ENCODE measurements at regions not wholly inside any gene's neighbourhood (a gene's known extent, or its start where the extent isn't known, plus 50 kb on each side); places are given as distances from the start of the nearest gene placed in this dataset.

DNA sequence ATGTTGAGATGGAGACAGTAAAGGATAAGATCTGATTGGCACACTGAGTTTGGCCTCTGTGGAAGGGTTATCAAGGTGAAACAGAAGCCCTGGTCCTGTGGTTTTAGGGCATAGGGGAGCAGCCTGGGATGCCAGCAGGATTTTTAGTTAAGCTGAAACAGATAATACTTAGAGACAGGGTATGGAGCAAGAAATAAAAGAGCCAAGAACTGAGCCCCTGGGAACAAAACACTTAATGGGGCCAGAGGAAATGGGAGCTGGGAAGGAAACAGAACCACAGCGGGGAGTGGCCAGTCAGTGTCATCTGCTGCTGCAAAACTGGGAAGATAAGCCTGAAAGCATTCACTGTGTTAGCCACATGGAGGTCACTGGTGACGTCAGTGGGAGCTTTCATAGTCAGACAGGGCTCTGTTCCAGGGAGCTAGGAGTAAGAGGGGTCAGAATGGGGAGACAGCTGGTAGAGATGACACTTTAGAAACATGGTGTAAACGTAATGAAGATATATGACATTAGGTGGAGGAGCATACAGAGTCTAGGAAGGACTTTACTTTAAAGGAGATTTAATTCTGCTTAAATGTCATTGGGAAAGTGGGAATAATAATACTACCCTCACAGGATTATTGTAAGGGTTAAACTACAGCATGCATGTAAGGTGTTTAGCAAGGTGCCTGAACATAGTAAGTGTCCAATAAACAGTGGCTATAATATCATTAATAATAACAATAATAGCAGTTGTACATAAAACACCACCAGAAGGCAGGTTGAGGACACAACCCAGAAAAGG is 172.7 kb upstream of the CTNNB1 start (continued):
- TF ChIP-seq, protein P1, sequence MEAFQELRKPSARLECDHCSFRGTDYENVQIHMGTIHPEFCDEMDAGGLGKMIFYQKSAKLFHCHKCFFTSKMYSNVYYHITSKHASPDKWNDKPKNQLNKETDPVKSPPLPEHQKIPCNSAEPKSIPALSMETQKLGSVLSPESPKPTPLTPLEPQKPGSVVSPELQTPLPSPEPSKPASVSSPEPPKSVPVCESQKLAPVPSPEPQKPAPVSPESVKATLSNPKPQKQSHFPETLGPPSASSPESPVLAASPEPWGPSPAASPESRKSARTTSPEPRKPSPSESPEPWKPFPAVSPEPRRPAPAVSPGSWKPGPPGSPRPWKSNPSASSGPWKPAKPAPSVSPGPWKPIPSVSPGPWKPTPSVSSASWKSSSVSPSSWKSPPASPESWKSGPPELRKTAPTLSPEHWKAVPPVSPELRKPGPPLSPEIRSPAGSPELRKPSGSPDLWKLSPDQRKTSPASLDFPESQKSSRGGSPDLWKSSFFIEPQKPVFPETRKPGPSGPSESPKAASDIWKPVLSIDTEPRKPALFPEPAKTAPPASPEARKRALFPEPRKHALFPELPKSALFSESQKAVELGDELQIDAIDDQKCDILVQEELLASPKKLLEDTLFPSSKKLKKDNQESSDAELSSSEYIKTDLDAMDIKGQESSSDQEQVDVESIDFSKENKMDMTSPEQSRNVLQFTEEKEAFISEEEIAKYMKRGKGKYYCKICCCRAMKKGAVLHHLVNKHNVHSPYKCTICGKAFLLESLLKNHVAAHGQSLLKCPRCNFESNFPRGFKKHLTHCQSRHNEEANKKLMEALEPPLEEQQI (IDR thresholded peaks at IDR 0.05) = no peak
- TF ChIP-seq ATF7 (IDR thresholded peaks at IDR 0.05) = peak; percentile 97
- TF ChIP-seq ZKSCAN3 (CRISPR knock-in tag; IDR thresholded peaks at IDR 0.05) = no peak
- TF ChIP-seq ETS2 (tag; IDR thresholded peaks at IDR 0.05; ENCODE audit: borderline replicate concordance, poor library complexity, severe bottlenecking) = no peak
- no peak for TF ChIP-seq IRF2 (CRISPR knock-in tag; IDR thresholded peaks at IDR 0.05)
- TF ChIP-seq, protein P2, sequence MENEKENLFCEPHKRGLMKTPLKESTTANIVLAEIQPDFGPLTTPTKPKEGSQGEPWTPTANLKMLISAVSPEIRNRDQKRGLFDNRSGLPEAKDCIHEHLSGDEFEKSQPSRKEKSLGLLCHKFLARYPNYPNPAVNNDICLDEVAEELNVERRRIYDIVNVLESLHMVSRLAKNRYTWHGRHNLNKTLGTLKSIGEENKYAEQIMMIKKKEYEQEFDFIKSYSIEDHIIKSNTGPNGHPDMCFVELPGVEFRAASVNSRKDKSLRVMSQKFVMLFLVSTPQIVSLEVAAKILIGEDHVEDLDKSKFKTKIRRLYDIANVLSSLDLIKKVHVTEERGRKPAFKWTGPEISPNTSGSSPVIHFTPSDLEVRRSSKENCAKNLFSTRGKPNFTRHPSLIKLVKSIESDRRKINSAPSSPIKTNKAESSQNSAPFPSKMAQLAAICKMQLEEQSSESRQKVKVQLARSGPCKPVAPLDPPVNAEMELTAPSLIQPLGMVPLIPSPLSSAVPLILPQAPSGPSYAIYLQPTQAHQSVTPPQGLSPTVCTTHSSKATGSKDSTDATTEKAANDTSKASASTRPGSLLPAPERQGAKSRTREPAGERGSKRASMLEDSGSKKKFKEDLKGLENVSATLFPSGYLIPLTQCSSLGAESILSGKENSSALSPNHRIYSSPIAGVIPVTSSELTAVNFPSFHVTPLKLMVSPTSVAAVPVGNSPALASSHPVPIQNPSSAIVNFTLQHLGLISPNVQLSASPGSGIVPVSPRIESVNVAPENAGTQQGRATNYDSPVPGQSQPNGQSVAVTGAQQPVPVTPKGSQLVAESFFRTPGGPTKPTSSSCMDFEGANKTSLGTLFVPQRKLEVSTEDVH (IDR thresholded peaks at IDR 0.05; ENCODE audit: low read depth, partially characterized antibody) = no peak
- TF ChIP-seq, protein P3, sequence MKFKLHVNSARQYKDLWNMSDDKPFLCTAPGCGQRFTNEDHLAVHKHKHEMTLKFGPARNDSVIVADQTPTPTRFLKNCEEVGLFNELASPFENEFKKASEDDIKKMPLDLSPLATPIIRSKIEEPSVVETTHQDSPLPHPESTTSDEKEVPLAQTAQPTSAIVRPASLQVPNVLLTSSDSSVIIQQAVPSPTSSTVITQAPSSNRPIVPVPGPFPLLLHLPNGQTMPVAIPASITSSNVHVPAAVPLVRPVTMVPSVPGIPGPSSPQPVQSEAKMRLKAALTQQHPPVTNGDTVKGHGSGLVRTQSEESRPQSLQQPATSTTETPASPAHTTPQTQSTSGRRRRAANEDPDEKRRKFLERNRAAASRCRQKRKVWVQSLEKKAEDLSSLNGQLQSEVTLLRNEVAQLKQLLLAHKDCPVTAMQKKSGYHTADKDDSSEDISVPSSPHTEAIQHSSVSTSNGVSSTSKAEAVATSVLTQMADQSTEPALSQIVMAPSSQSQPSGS (CRISPR knock-in tag; IDR thresholded peaks at IDR 0.05) = no peak
- TF ChIP-seq, protein P4, sequence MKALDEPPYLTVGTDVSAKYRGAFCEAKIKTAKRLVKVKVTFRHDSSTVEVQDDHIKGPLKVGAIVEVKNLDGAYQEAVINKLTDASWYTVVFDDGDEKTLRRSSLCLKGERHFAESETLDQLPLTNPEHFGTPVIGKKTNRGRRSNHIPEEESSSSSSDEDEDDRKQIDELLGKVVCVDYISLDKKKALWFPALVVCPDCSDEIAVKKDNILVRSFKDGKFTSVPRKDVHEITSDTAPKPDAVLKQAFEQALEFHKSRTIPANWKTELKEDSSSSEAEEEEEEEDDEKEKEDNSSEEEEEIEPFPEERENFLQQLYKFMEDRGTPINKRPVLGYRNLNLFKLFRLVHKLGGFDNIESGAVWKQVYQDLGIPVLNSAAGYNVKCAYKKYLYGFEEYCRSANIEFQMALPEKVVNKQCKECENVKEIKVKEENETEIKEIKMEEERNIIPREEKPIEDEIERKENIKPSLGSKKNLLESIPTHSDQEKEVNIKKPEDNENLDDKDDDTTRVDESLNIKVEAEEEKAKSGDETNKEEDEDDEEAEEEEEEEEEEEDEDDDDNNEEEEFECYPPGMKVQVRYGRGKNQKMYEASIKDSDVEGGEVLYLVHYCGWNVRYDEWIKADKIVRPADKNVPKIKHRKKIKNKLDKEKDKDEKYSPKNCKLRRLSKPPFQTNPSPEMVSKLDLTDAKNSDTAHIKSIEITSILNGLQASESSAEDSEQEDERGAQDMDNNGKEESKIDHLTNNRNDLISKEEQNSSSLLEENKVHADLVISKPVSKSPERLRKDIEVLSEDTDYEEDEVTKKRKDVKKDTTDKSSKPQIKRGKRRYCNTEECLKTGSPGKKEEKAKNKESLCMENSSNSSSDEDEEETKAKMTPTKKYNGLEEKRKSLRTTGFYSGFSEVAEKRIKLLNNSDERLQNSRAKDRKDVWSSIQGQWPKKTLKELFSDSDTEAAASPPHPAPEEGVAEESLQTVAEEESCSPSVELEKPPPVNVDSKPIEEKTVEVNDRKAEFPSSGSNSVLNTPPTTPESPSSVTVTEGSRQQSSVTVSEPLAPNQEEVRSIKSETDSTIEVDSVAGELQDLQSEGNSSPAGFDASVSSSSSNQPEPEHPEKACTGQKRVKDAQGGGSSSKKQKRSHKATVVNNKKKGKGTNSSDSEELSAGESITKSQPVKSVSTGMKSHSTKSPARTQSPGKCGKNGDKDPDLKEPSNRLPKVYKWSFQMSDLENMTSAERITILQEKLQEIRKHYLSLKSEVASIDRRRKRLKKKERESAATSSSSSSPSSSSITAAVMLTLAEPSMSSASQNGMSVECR (CRISPR knock-in tag; IDR thresholded peaks at IDR 0.05) = no peak
- TF ChIP-seq, protein P5, sequence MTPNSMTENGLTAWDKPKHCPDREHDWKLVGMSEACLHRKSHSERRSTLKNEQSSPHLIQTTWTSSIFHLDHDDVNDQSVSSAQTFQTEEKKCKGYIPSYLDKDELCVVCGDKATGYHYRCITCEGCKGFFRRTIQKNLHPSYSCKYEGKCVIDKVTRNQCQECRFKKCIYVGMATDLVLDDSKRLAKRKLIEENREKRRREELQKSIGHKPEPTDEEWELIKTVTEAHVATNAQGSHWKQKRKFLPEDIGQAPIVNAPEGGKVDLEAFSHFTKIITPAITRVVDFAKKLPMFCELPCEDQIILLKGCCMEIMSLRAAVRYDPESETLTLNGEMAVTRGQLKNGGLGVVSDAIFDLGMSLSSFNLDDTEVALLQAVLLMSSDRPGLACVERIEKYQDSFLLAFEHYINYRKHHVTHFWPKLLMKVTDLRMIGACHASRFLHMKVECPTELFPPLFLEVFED (CRISPR knock-in tag; conservative IDR thresholded peaks at IDR 0.05) = no peak
- no peak for TF ChIP-seq RUNX1 (IDR thresholded peaks at IDR 0.05; ENCODE audit: low read depth)
- TF ChIP-seq XRCC3 (IDR thresholded peaks at IDR 0.05) = no peak
- TF ChIP-seq ZFP30 (CRISPR knock-in tag; IDR thresholded peaks at IDR 0.05; ENCODE audit: borderline replicate concordance) = no peak
- no peak for TF ChIP-seq ZNF431 (CRISPR knock-in tag; IDR thresholded peaks at IDR 0.05)
- no peak for TF ChIP-seq ASH1L (IDR thresholded peaks at IDR 0.05; ENCODE audit: borderline replicate concordance, low read depth, partially characterized antibody)
- TF ChIP-seq SRSF9 (IDR thresholded peaks at IDR 0.05; ENCODE audit: borderline replicate concordance, low read depth, low read length) = no peak
